ENCODE measurements at regions not wholly inside any gene's neighbourhood (a gene's known extent, or its start where the extent isn't known, plus 50 kb on each side); places are given as distances from the start of the nearest gene placed in this dataset.
"Not testable (repeated sequence)": the region's sequence is repeated elsewhere in the genome, so short reads cannot be mapped to it uniquely, and the experiment has no call there.

DNA sequence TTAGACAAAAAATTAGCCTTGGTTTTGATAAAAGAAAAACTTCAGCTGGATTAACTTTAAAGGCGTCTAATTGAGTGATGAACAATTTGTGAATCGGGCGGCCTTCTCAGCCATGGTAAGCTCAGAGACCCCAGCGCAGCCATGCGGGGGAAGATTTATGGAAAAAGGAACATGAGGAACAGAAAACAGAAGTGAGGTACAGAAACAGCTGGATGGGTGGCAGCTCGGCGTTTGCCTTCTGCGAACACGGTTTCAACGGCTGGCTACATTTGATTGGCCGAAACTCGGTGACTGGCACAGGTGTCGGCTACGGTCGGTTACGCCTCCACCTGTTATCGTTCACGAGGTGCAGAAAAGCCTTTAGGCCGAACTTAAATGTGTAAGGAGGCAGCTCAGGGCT is 401.4 kb upstream of the FAT1 start:
- DNase-seq (ENCODE audit: low read depth): no peak

- DNase-seq (ENCODE audit: low read depth): no peak
Observed at GRCh38 chr4:187127456-187127855, 403.8 kb upstream of the FAT1 start.

DNA sequence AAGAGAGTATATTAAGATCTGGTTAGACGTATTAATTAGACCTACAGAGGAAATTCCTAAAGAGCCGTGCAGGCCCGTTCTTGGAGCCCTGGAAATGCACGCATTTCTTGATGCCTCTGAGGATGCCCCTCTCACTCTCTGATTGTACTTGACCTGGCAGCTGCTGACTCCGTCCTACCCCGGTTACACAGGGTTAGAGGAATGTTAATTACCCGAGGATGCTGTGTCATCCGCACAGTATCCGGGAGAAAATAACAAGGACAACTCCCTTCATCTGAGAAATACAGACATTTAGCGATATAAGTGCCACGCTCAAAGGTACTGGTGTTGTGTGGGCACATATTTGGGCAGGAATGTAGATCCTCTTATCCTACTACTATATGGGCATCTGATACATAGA is 404.6 kb upstream of the FAT1 start:
- DNase-seq (ENCODE audit: low read depth): no peak

GRCh38 chr4:187128976-187129375 is 405.3 kb upstream of the FAT1 start:
- no peak for DNase-seq (ENCODE audit: low read depth)

DNA sequence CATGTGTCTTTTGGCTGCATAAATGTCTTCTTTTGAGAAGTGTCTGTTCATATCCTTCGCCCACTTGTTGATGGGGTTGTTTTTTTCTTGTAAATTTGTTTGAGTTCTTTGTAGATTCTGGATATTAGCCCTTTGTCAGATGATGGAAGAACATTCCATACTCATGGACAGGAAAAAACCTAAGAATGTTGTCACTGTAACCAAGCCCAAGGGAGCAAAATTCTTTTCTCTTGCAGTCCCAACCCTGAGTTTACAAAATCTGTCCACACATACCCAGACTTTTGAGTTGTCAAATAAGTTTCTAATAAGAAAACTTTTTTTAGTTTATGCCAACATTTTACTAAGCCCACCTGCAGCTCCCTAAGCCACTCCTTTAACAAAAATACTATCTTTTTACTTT is 408.2 kb upstream of the FAT1 start:
- DNase-seq (ENCODE audit: low read depth): not testable (repeated sequence)

- no peak for DNase-seq (ENCODE audit: low read depth)
Observed at GRCh38 chr4:187135878-187136277, 412.2 kb upstream of the FAT1 start.

- DNase-seq (ENCODE audit: low read depth): no peak
Observed at GRCh38 chr4:187139141-187139540, 415.5 kb upstream of the FAT1 start.

GRCh38 chr4:187141101-187141500 is 417.4 kb upstream of the FAT1 start:
- DNase-seq (ENCODE audit: low read depth): no peak

GRCh38 chr4:187149229-187149945 is 425.7 kb upstream of the FAT1 start:
- DNase-seq (ENCODE audit: low read depth): no peak

DNA sequence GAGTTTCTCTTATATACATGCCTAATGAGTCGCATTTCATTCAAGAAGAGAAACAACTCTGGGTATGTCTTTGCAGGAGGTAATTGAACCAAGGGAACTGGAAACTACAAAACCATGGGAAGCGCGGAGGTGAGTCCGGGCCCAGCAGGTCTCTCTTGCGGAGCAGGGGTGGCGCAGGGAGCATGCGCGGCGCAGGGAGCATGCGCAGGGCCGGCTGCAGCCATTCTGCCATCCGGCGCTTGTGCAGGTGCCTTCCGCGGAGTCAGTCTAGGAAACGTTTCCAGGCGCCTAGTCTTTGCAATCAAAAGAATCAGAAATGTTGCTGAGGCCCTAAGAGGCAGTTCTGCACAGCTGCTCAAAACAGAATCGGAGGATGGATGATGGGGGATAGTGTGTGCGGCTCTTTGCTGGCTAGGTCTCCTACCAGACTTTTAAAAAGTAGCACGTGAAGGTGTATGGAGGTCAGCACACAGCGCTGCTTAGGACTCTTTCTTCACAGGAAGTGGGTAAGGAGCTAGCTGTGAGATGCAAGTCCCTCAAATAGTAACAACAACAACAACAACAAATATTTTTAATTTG is 433.8 kb upstream of the FAT1 start:
- DNase-seq (ENCODE audit: low read depth): no peak

- no peak for DNase-seq (ENCODE audit: low read depth)
Observed at GRCh38 chr4:187158003-187158402, 434.3 kb upstream of the FAT1 start.

DNA sequence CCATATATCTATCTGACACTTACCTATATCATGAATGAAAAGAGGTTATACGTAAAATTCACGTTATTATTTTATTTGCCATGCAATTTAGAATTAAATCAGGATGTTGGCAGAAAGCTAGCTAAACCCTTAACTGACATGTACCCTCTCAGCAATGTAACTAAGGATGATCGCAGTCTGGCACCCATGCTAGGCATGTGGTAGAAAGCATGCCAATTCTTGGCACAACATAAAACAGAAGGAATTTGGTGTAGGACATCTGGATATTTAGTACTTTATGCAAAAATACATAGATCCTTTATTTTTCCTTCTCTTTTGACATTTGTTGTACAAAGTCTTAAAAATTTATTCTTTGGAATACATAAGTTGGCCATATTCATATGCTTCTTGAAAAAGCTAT is 436.8 kb upstream of the FAT1 start:
- DNase-seq (ENCODE audit: low read depth): no peak

DNA sequence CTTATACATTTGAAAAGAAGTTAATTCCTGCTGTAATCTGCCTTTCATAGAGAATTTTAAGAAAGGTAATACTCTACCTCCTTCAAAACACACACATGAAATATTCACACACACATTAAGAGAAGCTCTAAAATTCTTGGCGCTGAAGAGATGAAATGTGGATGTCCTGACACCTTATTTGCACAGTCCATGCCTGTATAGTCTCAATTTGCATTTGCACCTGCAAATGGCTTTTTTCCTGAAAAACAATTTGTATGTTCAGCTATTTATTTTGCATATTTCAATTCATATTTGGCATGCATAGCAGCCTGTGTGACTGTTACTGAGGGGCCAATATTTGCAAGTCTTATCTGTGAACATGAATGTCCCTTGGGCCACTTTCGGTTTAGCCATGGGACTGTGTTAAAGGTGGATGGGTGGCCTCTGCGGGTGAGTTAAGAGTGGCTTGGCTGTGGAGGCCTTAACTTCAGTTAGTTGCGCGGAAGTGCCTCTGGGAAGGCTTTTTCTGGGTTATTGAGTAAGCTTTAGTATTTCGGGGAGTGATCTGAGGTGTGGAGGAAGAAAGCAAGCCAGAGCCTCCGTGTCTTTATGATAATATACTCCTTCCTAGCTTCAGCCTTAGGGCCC is 443.3 kb upstream of the FAT1 start:
- DNase-seq (ENCODE audit: low read depth): no peak

GRCh38 chr4:187171706-187172339 is 448.2 kb upstream of the FAT1 start:
- DNase-seq (ENCODE audit: low read depth): no peak

GRCh38 chr4:187172340-187172761 is 448.7 kb upstream of the FAT1 start:
- DNase-seq (ENCODE audit: low read depth): peak; percentile 62

GRCh38 chr4:187174749-187175148 is 451.1 kb upstream of the FAT1 start:
- no peak for DNase-seq (ENCODE audit: low read depth)

GRCh38 chr4:187175197-187175596 is 451.5 kb upstream of the FAT1 start:
- no peak for DNase-seq (ENCODE audit: low read depth)

- no peak for DNase-seq (ENCODE audit: low read depth)
Observed at GRCh38 chr4:187176261-187176910, 452.7 kb upstream of the FAT1 start.

GRCh38 chr4:187178084-187178483 is 454.4 kb upstream of the FAT1 start:
- no peak for DNase-seq (ENCODE audit: low read depth)

- no peak for DNase-seq (ENCODE audit: low read depth)
Observed at GRCh38 chr4:187178587-187178986, 454.9 kb upstream of the FAT1 start.

DNA sequence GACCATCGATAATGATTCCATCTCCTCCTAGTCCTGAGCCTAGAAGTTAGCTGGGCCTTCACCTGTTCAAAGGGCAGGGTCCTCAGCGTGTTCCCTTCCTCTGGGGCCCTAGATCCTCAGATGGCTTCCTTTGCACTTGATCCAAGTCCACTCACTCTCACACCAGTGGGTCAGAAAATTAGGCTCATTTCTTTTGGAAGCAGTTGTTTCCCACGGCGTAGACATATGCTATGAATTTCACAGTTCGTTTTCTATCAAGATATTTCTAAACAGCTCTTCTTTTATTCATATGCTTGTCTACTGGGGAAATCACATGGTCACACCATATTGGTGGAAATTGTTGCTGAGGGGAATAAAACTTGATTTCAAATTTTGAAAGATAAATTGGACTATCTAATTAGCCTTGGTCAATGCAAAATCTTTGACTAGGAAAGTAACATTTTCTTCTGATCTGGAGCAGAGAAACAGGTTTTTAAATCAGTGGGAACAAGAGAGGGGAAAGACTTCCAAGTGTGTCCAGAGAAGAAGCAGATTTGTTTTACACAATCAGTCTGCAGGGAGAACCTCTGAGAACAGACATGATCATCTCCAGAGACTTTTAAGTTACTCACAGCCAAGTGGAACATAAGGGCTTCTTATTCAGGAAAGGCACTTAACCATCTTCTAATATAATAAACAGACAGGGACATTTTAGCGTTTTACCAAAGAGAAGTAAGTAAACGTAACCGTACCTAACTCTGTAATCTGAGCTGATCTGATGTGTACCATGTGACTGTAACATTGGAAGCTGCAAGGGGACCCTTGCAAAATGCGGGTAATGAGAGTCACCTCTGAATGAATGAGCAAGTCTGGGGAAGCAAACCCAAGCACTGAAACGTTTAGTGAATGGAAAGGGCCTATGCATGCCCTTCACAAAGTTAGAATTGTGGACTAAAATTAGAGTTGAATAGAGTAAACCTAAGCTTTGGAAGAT is 455.7 kb upstream of the FAT1 start:
- DNase-seq (ENCODE audit: low read depth): no peak
